A673 (cell line): ENCODE measurements at regions not wholly inside any gene's neighbourhood (a gene's known extent, or its start where the extent isn't known, plus 50 kb on each side); places are given as distances from the start of the nearest gene placed in this dataset.
A peak's percentile ranks its signal among the peaks of the same experiment; 100 is the strongest.

Experiments
- EZH2 ChIP-seq: fragments of 200-600 bp; sonication (generic); IDR thresholded peaks from 2 replicates; pipeline ENCODE4 v1.6.1; 2017; ENCODE audit warnings: borderline replicate concordance, low read depth, mild to moderate bottlenecking, mixed read lengths, antibody characterized with exemption, low read length; ENCODE audit not compliant: poor library complexity, severe bottlenecking
- TF ChIP-seq, protein P1 (sequence below): fragments of 300-800, 200-600 bp; sonication (generic); conservative IDR thresholded peaks from 2 replicates; pipeline ENCODE4 v1.5.1; 2017; ENCODE audit warnings: low read depth, mild to moderate bottlenecking, antibody characterized with exemption, low read length, moderate library complexity, mixed read lengths

DNA sequence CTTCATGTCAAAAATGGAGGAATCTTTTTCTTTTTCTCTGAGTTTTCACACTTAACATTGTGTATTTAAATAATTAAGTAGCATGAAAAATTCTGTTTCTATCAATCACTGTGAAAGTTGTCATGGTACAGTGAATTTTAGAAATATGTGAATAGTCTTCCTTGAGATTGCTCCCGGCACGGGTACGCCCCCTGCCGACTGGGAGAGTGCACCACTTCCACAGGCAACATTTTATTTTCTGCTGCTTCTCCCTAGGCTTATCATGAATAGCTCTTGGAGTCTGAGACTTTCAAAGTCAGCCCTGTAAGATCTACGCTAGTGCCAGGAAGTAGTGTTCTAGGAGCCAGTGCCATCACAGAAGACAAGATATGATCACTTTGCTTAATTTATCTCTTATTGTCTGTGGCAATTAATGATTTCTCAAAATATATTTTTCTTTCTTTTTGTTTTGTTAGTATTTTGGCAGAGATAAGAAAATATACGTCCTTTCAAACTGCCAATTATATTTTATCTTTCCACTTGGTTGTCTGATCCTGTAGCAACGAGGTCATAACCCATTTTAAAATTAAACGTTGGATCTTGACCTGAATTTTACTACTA, 763.8 kb upstream of the AADAT start:
- TF ChIP-seq, protein P1, sequence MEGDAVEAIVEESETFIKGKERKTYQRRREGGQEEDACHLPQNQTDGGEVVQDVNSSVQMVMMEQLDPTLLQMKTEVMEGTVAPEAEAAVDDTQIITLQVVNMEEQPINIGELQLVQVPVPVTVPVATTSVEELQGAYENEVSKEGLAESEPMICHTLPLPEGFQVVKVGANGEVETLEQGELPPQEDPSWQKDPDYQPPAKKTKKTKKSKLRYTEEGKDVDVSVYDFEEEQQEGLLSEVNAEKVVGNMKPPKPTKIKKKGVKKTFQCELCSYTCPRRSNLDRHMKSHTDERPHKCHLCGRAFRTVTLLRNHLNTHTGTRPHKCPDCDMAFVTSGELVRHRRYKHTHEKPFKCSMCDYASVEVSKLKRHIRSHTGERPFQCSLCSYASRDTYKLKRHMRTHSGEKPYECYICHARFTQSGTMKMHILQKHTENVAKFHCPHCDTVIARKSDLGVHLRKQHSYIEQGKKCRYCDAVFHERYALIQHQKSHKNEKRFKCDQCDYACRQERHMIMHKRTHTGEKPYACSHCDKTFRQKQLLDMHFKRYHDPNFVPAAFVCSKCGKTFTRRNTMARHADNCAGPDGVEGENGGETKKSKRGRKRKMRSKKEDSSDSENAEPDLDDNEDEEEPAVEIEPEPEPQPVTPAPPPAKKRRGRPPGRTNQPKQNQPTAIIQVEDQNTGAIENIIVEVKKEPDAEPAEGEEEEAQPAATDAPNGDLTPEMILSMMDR = peak; percentile 92
- no peak for TF ChIP-seq EZH2
